ENCODE measurements at regions not wholly inside any gene's neighbourhood (a gene's known extent, or its start where the extent isn't known, plus 50 kb on each side); places are given as distances from the start of the nearest gene placed in this dataset.

DNA sequence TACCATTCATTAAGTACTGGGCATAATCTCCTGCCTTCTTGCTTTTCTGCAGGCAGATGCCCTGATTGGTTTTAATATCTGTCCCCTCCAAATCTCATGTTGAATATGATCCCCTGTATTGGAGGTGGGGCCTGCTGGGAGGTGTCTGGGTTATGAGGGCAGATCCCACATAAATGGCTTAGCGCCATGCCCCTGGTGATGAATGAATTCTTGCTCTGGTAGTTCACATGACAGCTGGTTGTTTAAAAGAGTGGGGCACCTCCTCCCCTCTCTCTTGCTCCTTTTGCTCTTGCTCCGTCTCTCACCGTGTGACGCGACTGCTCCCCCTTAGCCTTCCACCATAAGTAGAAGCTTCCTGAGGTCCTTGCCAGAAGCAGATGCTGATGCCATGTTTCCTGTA lies 564.0 kb upstream of the BRINP1 start:
- no peak overlapping the region for H3K4me3 ChIP-seq (ENCODE audit: low read depth, low read length)
- ChIA-PET POLR2A (no interaction called here), CTCF (no interaction called here)
- DNase-seq (ENCODE audit: low read depth, low spot score): no peak
- TF ChIP-seq, protein P1, sequence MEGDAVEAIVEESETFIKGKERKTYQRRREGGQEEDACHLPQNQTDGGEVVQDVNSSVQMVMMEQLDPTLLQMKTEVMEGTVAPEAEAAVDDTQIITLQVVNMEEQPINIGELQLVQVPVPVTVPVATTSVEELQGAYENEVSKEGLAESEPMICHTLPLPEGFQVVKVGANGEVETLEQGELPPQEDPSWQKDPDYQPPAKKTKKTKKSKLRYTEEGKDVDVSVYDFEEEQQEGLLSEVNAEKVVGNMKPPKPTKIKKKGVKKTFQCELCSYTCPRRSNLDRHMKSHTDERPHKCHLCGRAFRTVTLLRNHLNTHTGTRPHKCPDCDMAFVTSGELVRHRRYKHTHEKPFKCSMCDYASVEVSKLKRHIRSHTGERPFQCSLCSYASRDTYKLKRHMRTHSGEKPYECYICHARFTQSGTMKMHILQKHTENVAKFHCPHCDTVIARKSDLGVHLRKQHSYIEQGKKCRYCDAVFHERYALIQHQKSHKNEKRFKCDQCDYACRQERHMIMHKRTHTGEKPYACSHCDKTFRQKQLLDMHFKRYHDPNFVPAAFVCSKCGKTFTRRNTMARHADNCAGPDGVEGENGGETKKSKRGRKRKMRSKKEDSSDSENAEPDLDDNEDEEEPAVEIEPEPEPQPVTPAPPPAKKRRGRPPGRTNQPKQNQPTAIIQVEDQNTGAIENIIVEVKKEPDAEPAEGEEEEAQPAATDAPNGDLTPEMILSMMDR (IDR thresholded peaks at IDR 0.05; ENCODE audit: low read depth, low read length): no peak
- H3K27me3 ChIP-seq (ENCODE audit: control insufficient read depth, insufficient read depth, low read length): no peaks in the 10 kb centered on the region
- H3K27ac ChIP-seq (ENCODE audit: low read depth, low read length): no peak overlapping the region
- no peaks in the 10 kb centered on the region for H3K9me3 ChIP-seq (ENCODE audit: control insufficient read depth, insufficient read depth, low read length)

DNA sequence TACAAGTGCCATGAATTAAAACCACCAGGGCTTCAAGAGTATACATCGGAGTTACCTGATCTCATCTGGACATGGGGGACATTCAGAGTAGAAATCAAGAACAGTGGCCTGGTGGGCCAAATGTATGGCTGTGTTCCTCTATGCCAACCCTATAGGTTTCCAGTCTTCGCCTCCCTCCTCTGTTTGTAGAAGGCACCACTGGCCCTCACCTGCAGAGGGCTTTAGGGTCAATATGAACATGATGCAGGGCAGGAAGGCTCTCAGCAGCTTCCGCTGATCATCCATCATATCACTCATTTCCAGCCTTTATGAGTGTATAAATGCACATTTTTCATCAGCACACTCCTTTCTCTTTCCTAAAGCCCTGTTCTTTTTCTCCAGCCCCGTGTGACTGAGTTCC lies 555.5 kb upstream of the BRINP1 start:
- ChIA-PET CTCF (no interaction called here), POLR2A (no interaction called here)
- TF ChIP-seq, protein P1 (IDR thresholded peaks at IDR 0.05; ENCODE audit: low read depth, low read length): no peak
- H3K27me3 ChIP-seq (ENCODE audit: control insufficient read depth, insufficient read depth, low read length): no peaks in the 10 kb centered on the region
- no peak for DNase-seq (ENCODE audit: low read depth, low spot score)
- H3K4me3 ChIP-seq (ENCODE audit: low read depth, low read length): no peak overlapping the region
- H3K27ac ChIP-seq (ENCODE audit: low read depth, low read length): no peak overlapping the region
- peaks cover 3% of the 10 kb centered on the region; the same call in 1 of the 2 replicates for H3K9me3 ChIP-seq (ENCODE audit: control insufficient read depth, insufficient read depth, low read length)

DNA sequence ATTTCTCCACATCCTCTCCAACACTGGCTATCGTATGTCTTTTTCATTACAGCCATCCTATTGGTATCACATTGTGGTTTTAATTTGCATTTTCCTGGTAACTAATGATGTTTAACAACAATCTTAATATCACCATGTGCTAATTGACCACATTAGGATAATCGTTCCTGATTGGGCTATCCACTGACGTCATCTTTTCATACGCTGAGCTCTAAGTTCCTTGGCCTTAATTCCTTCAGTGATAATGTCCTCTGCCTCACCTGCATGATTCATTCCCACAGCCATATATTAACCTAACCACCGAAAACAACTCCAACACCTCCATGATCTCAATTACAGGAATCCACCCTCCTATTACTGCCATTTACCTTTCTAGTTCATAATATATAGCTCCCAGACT lies 547.9 kb upstream of the BRINP1 start:
- ChIA-PET CTCF (no interaction called here), POLR2A (no interaction called here)
- TF ChIP-seq, protein P1 (IDR thresholded peaks at IDR 0.05; ENCODE audit: low read depth, low read length): no peak
- no peaks in the 10 kb centered on the region for H3K27me3 ChIP-seq (ENCODE audit: control insufficient read depth, insufficient read depth, low read length)
- DNase-seq (ENCODE audit: low read depth, low spot score): no peak
- 0 out of 2 replicates have a peak, but pooled peaks cover 3% of the 10 kb centered on the region for H3K9me3 ChIP-seq (ENCODE audit: control insufficient read depth, insufficient read depth, low read length)
- H3K4me3 ChIP-seq (ENCODE audit: low read depth, low read length): no peak overlapping the region
- no peak overlapping the region for H3K27ac ChIP-seq (ENCODE audit: low read depth, low read length)

DNA sequence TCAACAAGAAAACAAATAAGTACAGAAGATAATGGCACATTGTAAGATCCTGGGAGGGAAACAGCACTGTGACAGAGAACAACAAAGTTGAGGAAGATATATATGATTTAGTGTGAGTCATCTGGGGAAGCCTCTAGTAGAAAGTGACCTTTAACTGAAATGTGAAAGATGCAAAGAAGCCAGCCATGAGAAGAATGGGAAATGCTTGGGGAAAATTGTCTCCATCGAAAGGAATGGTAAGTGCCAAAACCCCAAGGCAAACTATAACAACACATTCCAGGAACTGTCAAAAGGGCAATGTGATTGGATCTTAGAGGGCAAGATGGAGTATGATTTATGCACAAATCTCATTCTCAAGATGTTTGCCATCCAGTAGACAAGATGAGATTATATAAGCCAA lies 537.8 kb upstream of the BRINP1 start:
- no peaks in the 10 kb centered on the region for H3K27me3 ChIP-seq (ENCODE audit: control insufficient read depth, insufficient read depth, low read length)
- H3K4me3 ChIP-seq (ENCODE audit: low read depth, low read length): no peak overlapping the region
- TF ChIP-seq, protein P1 (IDR thresholded peaks at IDR 0.05; ENCODE audit: low read depth, low read length): no peak
- ChIA-PET CTCF (no interaction called here), POLR2A (no interaction called here)
- H3K27ac ChIP-seq (ENCODE audit: low read depth, low read length): no peak overlapping the region
- no peak for DNase-seq (ENCODE audit: low read depth, low spot score)
- H3K9me3 ChIP-seq (ENCODE audit: control insufficient read depth, insufficient read depth, low read length): peaks cover 12% of the 10 kb centered on the region

DNA sequence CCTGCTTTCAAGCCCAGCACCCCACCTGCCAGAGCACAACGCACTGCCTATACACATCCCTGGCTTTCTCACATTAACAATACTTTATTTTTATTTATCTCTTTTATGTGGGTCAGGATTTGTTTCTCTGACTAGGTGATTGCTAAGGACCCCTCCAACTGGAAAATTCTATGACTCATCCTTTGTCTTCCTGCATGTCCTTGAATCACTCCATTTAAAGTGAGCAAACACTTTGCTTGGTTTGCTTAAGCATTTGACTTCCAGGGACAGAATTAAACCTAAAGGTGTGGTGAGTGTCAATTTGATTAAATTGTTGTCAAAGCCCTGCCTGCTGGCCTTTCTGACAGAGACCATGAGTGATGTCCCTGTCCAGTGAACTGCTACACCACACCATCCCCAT lies 536.5 kb upstream of the BRINP1 start:
- no peak overlapping the region for H3K4me3 ChIP-seq (ENCODE audit: low read depth, low read length)
- peaks cover 12% of the 10 kb centered on the region for H3K9me3 ChIP-seq (ENCODE audit: control insufficient read depth, insufficient read depth, low read length)
- TF ChIP-seq, protein P1 (IDR thresholded peaks at IDR 0.05; ENCODE audit: low read depth, low read length): no peak
- POLR2A ChIA-PET: no interaction called here
- H3K27me3 ChIP-seq (ENCODE audit: control insufficient read depth, insufficient read depth, low read length): no peaks in the 10 kb centered on the region
- CTCF ChIA-PET: no interaction called here
- no peak overlapping the region for H3K27ac ChIP-seq (ENCODE audit: low read depth, low read length)
- DNase-seq (ENCODE audit: low read depth, low spot score): no peak

Measured in AG04450 (cell line).